CD14-positive monocyte (primary cell): ENCODE measurements at regions not wholly inside any gene's neighbourhood (a gene's known extent, or its start where the extent isn't known, plus 50 kb on each side); places are given as distances from the start of the nearest gene placed in this dataset.

ENCODE experiments used
- DNase-seq, 3 donors: peaks; one replicate each; pipeline ENCODE4 v3.0.0-alpha.2; 2011 to 2022
- H2AFZ ChIP-seq: 2 replicates; pipeline ENCODE4 v1.6.0; 2012; ENCODE audit warnings: mild to moderate bottlenecking, low read depth, low read length, inconsistent platforms; ENCODE audit not compliant: insufficient read depth, poor library complexity, severe bottlenecking
- H3K27ac ChIP-seq, 2 donors: 1 replicate in 1 of 2; 2 replicates in 1 of 2; pipeline ENCODE4 v1.5.1; 2012 to 2013; ENCODE audit warnings: low read length in 2 of 2, control low read depth in 1 of 2, inconsistent platforms in 1 of 2, low read depth in 1 of 2, mild to moderate bottlenecking in 1 of 2
- H3K27me3 ChIP-seq, 2 donors: one replicate each; pipeline versions ENCODE4 v1.6.0 to v1.6.1; 2011 to 2013; ENCODE audit warnings: low read length in 2 of 2; ENCODE audit not compliant: control insufficient read depth in 2 of 2, insufficient read depth in 2 of 2
- H3K36me3 ChIP-seq, 2 donors: replicated peaks in 1 of 2; 1 replicate in 1 of 2; 2 replicates in 1 of 2; pipeline versions ENCODE4 v1.5.1 to v1.6.1; 2012 to 2013; ENCODE audit warnings: low read length in 2 of 2, control low read depth in 1 of 2, inconsistent platforms in 1 of 2, mild to moderate bottlenecking in 1 of 2; ENCODE audit not compliant: insufficient read depth in 2 of 2, control insufficient read depth in 1 of 2
- H3K4me1 ChIP-seq, 2 donors: 1 replicate in 1 of 2; 2 replicates in 1 of 2; pipeline versions ENCODE4 v1.5.1 to v1.6.1; 2012 to 2013; ENCODE audit warnings: low read length in 2 of 2, control low read depth in 1 of 2, inconsistent platforms in 1 of 2, mild to moderate bottlenecking in 1 of 2, moderate library complexity in 1 of 2; ENCODE audit not compliant: insufficient read depth in 2 of 2, control insufficient read depth in 1 of 2
- H3K4me2 ChIP-seq: replicated peaks from 2 replicates; pipeline ENCODE3; 2012; ENCODE audit warnings: low read length, moderate library complexity, mild to moderate bottlenecking; ENCODE audit not compliant: poor library complexity, severe bottlenecking; ENCODE audit errors: extremely low read depth
- H3K4me3 ChIP-seq, 3 experiments: fragments of 200-600 bp in 1 of 3; sonication (generic) in 1 of 3; replicated peaks in 1 of 3; 1 replicate in 2 of 3; 2 replicates in 1 of 3; pipeline ENCODE4 v1.5.1; 2011 to 2013; ENCODE audit warnings: low read length in 3 of 3, mild to moderate bottlenecking in 3 of 3, control low read depth in 2 of 3, low read depth in 2 of 3, inconsistent platforms in 1 of 3, moderate library complexity in 1 of 3
- H3K79me2 ChIP-seq: 2 replicates; pipeline ENCODE4 v1.6.0; 2012; ENCODE audit warnings: mild to moderate bottlenecking, control low read depth, inconsistent platforms, low read length, moderate library complexity; ENCODE audit not compliant: insufficient read depth
- H3K9ac ChIP-seq: 2 replicates; pipeline ENCODE4 v1.6.0; 2017; ENCODE audit warnings: low read length, mild to moderate bottlenecking; ENCODE audit not compliant: insufficient read depth, poor library complexity, severe bottlenecking
- H3K9me3 ChIP-seq, 2 donors: replicated peaks in 1 of 2; 1 replicate in 1 of 2; 2 replicates in 1 of 2; pipeline versions ENCODE4 v1.5.1 to v1.6.1; 2012 to 2013; ENCODE audit warnings: low read length in 2 of 2, control low read depth in 1 of 2; ENCODE audit not compliant: control insufficient read depth in 1 of 2, insufficient read depth in 1 of 2
- H4K20me1 ChIP-seq: 2 replicates; pipeline ENCODE4 v1.6.0; 2012; ENCODE audit warnings: mild to moderate bottlenecking, low read length, control low read depth, moderate library complexity; ENCODE audit not compliant: insufficient read depth
- H3K27ac Mint-ChIP-seq, 7 donors: one replicate each; pipeline ENCODE4 v1.8.0; 2020; ENCODE audit warnings: mild to moderate bottlenecking in 7 of 7, mixed read lengths in 7 of 7, moderate library complexity in 6 of 7, inconsistent platforms in 2 of 7
- H3K27me3 Mint-ChIP-seq, 3 donors: one replicate each; pipeline ENCODE4 v1.8.0; 2021 to 2022; ENCODE audit warnings: low read depth in 3 of 3, mild to moderate bottlenecking in 3 of 3, mixed read lengths in 3 of 3, moderate library complexity in 3 of 3, inconsistent platforms in 1 of 3
- H3K36me3 Mint-ChIP-seq, 2 donors: one replicate each; pipeline ENCODE4 v1.8.0; 2020; ENCODE audit warnings: mixed read lengths in 2 of 2, inconsistent platforms in 1 of 2, mild to moderate bottlenecking in 1 of 2
- H3K4me1 Mint-ChIP-seq: one replicate; pipeline ENCODE4 v1.8.0; 2020; ENCODE audit warnings: mild to moderate bottlenecking, mixed read lengths
- H3K4me3 Mint-ChIP-seq, 2 donors: one replicate each; pipeline ENCODE4 v1.8.0; 2020; ENCODE audit warnings: mild to moderate bottlenecking in 2 of 2, mixed read lengths in 2 of 2, moderate library complexity in 1 of 2
- H3K9me3 Mint-ChIP-seq, 7 donors: one replicate each; pipeline ENCODE4 v1.8.0; 2020 to 2022; ENCODE audit warnings: mixed read lengths in 7 of 7, mild to moderate bottlenecking in 6 of 7, moderate library complexity in 6 of 7, inconsistent platforms in 2 of 7
- WGBS: methylation state at CpG from one replicate; pipeline ENCODE4 v1.1.5; 2013; ENCODE audit warnings: missing lambda C conversion rate; ENCODE audit not compliant: insufficient coverage; 5-methylcytosine and 5-hydroxymethylcytosine counted together
- intact Hi-C, 2 donors: fragments of 100-400 bp; cut with micrococcal nuclease; formaldehyde crosslinking; loops; one replicate each; pipeline versions ENCODE4 v1.15.0 to v1.15.1; 2023
- TF ChIP-seq, protein P1 (sequence below): fragments of 200-600 bp; IDR thresholded peaks from one replicate; pipeline ENCODE4 v1.8.0; 2022; ENCODE audit warnings: antibody characterized with exemption, mild to moderate bottlenecking

DNA sequence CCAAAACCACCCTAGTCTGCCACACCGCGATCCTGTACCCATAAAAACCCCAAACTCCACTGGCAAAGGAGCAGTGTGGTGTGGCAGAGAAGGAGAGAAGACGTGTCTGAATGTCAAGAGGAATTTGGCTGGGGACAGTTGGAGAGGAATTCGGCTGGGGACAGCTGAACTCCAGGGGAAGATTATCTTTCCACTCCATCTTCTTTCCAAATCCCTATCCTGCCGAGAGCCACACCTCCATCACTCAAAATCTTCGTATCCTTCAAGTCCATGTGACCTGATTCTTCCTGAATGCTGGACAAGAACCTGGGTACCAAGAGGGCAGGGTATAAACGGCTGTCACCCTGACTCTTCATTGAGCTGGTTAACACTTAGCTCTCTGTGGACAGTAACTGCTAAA, 448.1 kb downstream of the ARHGEF28 start:
- TF ChIP-seq, protein P1, sequence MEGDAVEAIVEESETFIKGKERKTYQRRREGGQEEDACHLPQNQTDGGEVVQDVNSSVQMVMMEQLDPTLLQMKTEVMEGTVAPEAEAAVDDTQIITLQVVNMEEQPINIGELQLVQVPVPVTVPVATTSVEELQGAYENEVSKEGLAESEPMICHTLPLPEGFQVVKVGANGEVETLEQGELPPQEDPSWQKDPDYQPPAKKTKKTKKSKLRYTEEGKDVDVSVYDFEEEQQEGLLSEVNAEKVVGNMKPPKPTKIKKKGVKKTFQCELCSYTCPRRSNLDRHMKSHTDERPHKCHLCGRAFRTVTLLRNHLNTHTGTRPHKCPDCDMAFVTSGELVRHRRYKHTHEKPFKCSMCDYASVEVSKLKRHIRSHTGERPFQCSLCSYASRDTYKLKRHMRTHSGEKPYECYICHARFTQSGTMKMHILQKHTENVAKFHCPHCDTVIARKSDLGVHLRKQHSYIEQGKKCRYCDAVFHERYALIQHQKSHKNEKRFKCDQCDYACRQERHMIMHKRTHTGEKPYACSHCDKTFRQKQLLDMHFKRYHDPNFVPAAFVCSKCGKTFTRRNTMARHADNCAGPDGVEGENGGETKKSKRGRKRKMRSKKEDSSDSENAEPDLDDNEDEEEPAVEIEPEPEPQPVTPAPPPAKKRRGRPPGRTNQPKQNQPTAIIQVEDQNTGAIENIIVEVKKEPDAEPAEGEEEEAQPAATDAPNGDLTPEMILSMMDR: no peak
- Histone ChIP-seq H3K27me3 (no peaks in the 10 kb centered on the region), H2AFZ (no peak overlapping the region), H3K4me1 (no peaks in the 10 kb centered on the region), H3K9ac (no peak overlapping the region), H3K27ac (no peak overlapping the region), H3K79me2 (no peaks in the 10 kb centered on the region), H3K9me3 (peaks cover 0 to 8% of the 10 kb centered on the region in 2 donors), H3K36me3 (no peaks in the 10 kb centered on the region), H4K20me1 (no peaks in the 10 kb centered on the region), H3K4me2 (no peak overlapping the region), H3K4me3 (no peak overlapping the region)
- no peak overlapping the region for H3K27ac Mint-ChIP-seq
- DNase-seq: no peak
- H3K4me1 Mint-ChIP-seq: peaks cover 2% of the 10 kb centered on the region
- intact Hi-C loops: no loop called here
- H3K27me3 Mint-ChIP-seq: peaks cover 0 to 3% (median 2%) of the 10 kb centered on the region in 3 donors
- peaks cover 3 to 18% (median 13%) of the 10 kb centered on the region in 7 donors for H3K9me3 Mint-ChIP-seq
- no peaks in the 10 kb centered on the region for H3K36me3 Mint-ChIP-seq
- WGBS: 100% methylated on average over 2 of the region's 7 CpGs
- H3K4me3 Mint-ChIP-seq: no peak overlapping the region

DNA sequence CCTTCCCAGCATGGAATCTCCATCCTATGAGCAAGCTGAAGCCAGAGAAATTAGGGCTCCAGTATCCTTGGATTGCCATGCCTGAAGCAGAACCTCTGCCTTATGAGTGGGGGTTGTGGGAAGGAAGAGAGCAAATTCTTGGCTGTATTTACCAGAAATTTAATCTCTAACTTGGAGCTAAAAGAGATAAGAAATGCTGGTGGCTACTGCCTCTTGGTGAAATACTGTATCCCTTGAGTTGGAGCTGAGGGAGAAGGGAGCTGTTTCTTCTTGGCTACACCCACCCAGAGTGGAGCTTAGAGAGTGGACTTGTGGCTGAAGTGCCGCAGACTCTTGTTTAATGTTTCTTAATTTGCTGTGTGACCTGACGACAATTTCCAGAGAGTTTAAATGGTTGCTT, 447.3 kb downstream of the ARHGEF28 start:
- no peak overlapping the region for H2AFZ ChIP-seq
- Mint-ChIP-seq H3K4me3 (no peak overlapping the region), H3K27ac (no peak overlapping the region), H3K27me3 (peaks cover 0 to 3% (median 2%) of the 10 kb centered on the region in 3 donors), H3K4me1 (peaks cover 2% of the 10 kb centered on the region), H3K9me3 (peaks cover 3 to 18% (median 13%) of the 10 kb centered on the region in 7 donors), H3K36me3 (no peaks in the 10 kb centered on the region)
- peaks cover 0 to 8% of the 10 kb centered on the region in 2 donors for H3K9me3 ChIP-seq
- intact Hi-C loops: no loop called here
- no peaks in the 10 kb centered on the region for H3K36me3 ChIP-seq
- DNase-seq: no peak
- no peaks in the 10 kb centered on the region for H3K79me2 ChIP-seq
- H4K20me1 ChIP-seq: no peaks in the 10 kb centered on the region
- TF ChIP-seq, protein P1: no peak
- no CpG with 5 or more reads among the region's 2 CpGs for WGBS
- H3K9ac ChIP-seq: no peak overlapping the region
- H3K4me3 ChIP-seq: no peak overlapping the region
- no peaks in the 10 kb centered on the region for H3K27me3 ChIP-seq
- H3K27ac ChIP-seq: no peak overlapping the region
- H3K4me1 ChIP-seq: no peaks in the 10 kb centered on the region
- H3K4me2 ChIP-seq: no peak overlapping the region
